H9 (cell line): ENCODE measurements at regions not wholly inside any gene's neighbourhood (a gene's known extent, or its start where the extent isn't known, plus 50 kb on each side); places are given as distances from the start of the nearest gene placed in this dataset.

Source experiments
- DNase-seq: peaks from one replicate; pipeline ENCODE4 v3.0.0-alpha.2; 2017
- H2AFZ ChIP-seq: one replicate; pipeline ENCODE4 v1.6.1; 2013; ENCODE audit warnings: mild to moderate bottlenecking, low read length, control low read depth, moderate library complexity
- H2AK5ac ChIP-seq: 2 replicates; pipeline ENCODE4 v1.6.1; 2013; ENCODE audit warnings: low read length, control low read depth, mixed read lengths; ENCODE audit not compliant: insufficient read length
- H2BK120ac ChIP-seq: one replicate; pipeline ENCODE4 v1.6.1; 2013; ENCODE audit warnings: low read depth, mild to moderate bottlenecking, low read length, control low read depth, inconsistent platforms; ENCODE audit not compliant: poor library complexity, severe bottlenecking
- H2BK12ac ChIP-seq: 2 replicates; pipeline ENCODE4 v1.6.1; 2013; ENCODE audit warnings: low read length, control low read depth, mixed read lengths, low read depth; ENCODE audit not compliant: insufficient read length
- H2BK15ac ChIP-seq: 2 replicates; pipeline ENCODE4 v1.6.1; 2013; ENCODE audit warnings: low read depth, low read length, control low read depth
- H2BK20ac ChIP-seq: one replicate; pipeline ENCODE4 v1.6.1; 2013; ENCODE audit warnings: low read depth, mild to moderate bottlenecking, low read length, control low read depth, inconsistent platforms; ENCODE audit not compliant: poor library complexity, severe bottlenecking
- H2BK5ac ChIP-seq: 2 replicates; pipeline ENCODE4 v1.6.1; 2013; ENCODE audit warnings: low read length, control low read depth, mixed read lengths; ENCODE audit not compliant: insufficient read length
- H3K14ac ChIP-seq: 2 replicates; pipeline ENCODE4 v1.6.1; 2013; ENCODE audit warnings: low read length, control low read depth; ENCODE audit not compliant: insufficient read depth
- H3K18ac ChIP-seq: 2 replicates; pipeline ENCODE4 v1.6.1; 2013; ENCODE audit warnings: low read depth, mild to moderate bottlenecking, mixed read lengths, low read length, control low read depth; ENCODE audit not compliant: insufficient read length
- H3K23ac ChIP-seq: 2 replicates; pipeline ENCODE4 v1.6.1; 2013; ENCODE audit warnings: low read length, control low read depth, mixed read lengths, low read depth; ENCODE audit not compliant: insufficient read length
- H3K23me2 ChIP-seq: 2 replicates; pipeline ENCODE4 v1.6.1; 2013; ENCODE audit warnings: low read depth, mild to moderate bottlenecking, mixed read lengths, low read length, control low read depth; ENCODE audit not compliant: insufficient read length, poor library complexity, severe bottlenecking
- H3K27ac ChIP-seq: 2 replicates; pipeline ENCODE4 v1.5.1; 2013; ENCODE audit warnings: low read length, control low read depth, mixed read lengths, low read depth; ENCODE audit not compliant: insufficient read length
- H3K27me3 ChIP-seq: 2 replicates; pipeline ENCODE4 v1.6.1; 2013; ENCODE audit warnings: low read length, control low read depth, inconsistent platforms; ENCODE audit not compliant: insufficient read depth
- H3K4ac ChIP-seq: 2 replicates; pipeline ENCODE4 v1.6.1; 2013; ENCODE audit warnings: low read depth, mild to moderate bottlenecking, control low read depth, inconsistent platforms, low read length, moderate library complexity
- H3K4me1 ChIP-seq: 2 replicates; pipeline ENCODE4 v1.6.1; 2013; ENCODE audit warnings: low read length, control low read depth, inconsistent platforms; ENCODE audit not compliant: insufficient read depth
- H3K4me2 ChIP-seq: 2 replicates; pipeline ENCODE4 v1.6.1; 2013; ENCODE audit warnings: low read length, control low read depth, mixed read lengths; ENCODE audit not compliant: insufficient read length, insufficient read depth
- H3K56ac ChIP-seq: 2 replicates; pipeline ENCODE4 v1.6.1; 2013; ENCODE audit warnings: low read depth, mild to moderate bottlenecking, mixed read lengths, low read length, control low read depth; ENCODE audit not compliant: insufficient read length
- H3K79me1 ChIP-seq: 2 replicates; pipeline ENCODE4 v1.6.1; 2013; ENCODE audit warnings: low read depth, mild to moderate bottlenecking, moderate library complexity, low read length, control low read depth, inconsistent platforms; ENCODE audit not compliant: insufficient read depth, poor library complexity, severe bottlenecking
- H3K79me2 ChIP-seq: 2 replicates; pipeline ENCODE4 v1.6.1; 2013; ENCODE audit warnings: low read length, control low read depth, inconsistent platforms; ENCODE audit not compliant: insufficient read depth
- H3K9ac ChIP-seq: 2 replicates; pipeline ENCODE4 v1.6.1; 2013; ENCODE audit warnings: low read length, control low read depth, mixed read lengths; ENCODE audit not compliant: insufficient read length; ENCODE audit errors: extremely low read depth
- H3K9me3 ChIP-seq: one replicate; pipeline ENCODE4 v1.6.1; 2013; ENCODE audit warnings: low read depth, low read length, inconsistent platforms; ENCODE audit not compliant: control insufficient read depth
- H3T11ph ChIP-seq: one replicate; pipeline ENCODE4 v1.6.1; 2013; ENCODE audit warnings: mild to moderate bottlenecking, low read length, control low read depth, inconsistent platforms
- H4K20me1 ChIP-seq: one replicate; pipeline ENCODE4 v1.6.1; 2013; ENCODE audit not compliant: control insufficient read depth, insufficient read length, insufficient read depth
- H4K5ac ChIP-seq: 2 replicates; pipeline ENCODE4 v1.6.1; 2013; ENCODE audit warnings: low read depth, mild to moderate bottlenecking, mixed read lengths, low read length, control low read depth; ENCODE audit not compliant: insufficient read length
- H4K8ac ChIP-seq: replicated peaks from 2 replicates; pipeline ENCODE4 v1.6.1; 2013; ENCODE audit warnings: low read length, control low read depth, mixed read lengths, low read depth; ENCODE audit not compliant: insufficient read length
- H4K91ac ChIP-seq: 2 replicates; pipeline ENCODE4 v1.6.1; 2013; ENCODE audit warnings: low read depth, mild to moderate bottlenecking, moderate library complexity, mixed read lengths, low read length, control low read depth; ENCODE audit not compliant: insufficient read length
- H3K27ac Mint-ChIP-seq, 3 experiments: 2 replicates in 2 of 3; 3 replicates in 1 of 3; pipeline ENCODE4 v1.8.0; 2020 to 2021; ENCODE audit warnings: mixed read lengths in 3 of 3, mild to moderate bottlenecking in 1 of 3, moderate library complexity in 1 of 3
- H3K27me3 Mint-ChIP-seq: 2 replicates; pipeline ENCODE4 v1.8.0; 2021; ENCODE audit warnings: low read depth, mild to moderate bottlenecking, moderate library complexity, mixed read lengths
- H3K36me3 Mint-ChIP-seq, 3 experiments: 2 replicates in 2 of 3; 3 replicates in 1 of 3; pipeline ENCODE4 v1.8.0; 2020 to 2021; ENCODE audit warnings: low read depth in 3 of 3, mixed read lengths in 3 of 3; ENCODE audit not compliant: insufficient read depth in 1 of 3
- H3K4me1 Mint-ChIP-seq, 2 experiments: 2 replicates each; pipeline ENCODE4 v1.8.0; 2020; ENCODE audit warnings: mixed read lengths in 2 of 2
- H3K4me3 Mint-ChIP-seq, 2 experiments: 2 replicates in 1 of 2; 3 replicates in 1 of 2; pipeline ENCODE4 v1.8.0; 2020 to 2021; ENCODE audit warnings: mild to moderate bottlenecking in 2 of 2, mixed read lengths in 2 of 2, moderate library complexity in 1 of 2
- H3K9me3 Mint-ChIP-seq, 2 experiments: 2 replicates in 1 of 2; 3 replicates in 1 of 2; pipeline ENCODE4 v1.8.0; 2020; ENCODE audit warnings: mild to moderate bottlenecking in 2 of 2, mixed read lengths in 2 of 2, moderate library complexity in 1 of 2
- CTCF ChIP-seq: fragments of 200-600 bp; sonication (generic); conservative IDR thresholded peaks from 3 replicates; pipeline ENCODE4 v1.8.0; 2021; ENCODE audit warnings: antibody characterized with exemption, mild to moderate bottlenecking
- WGBS: extraction: QIAGEN DNeasy Blood & Tissue Kit; methylation state at CpG from one replicate; pipeline ENCODE4 v1.1.7; 2013; ENCODE audit warnings: missing lambda C conversion rate, low lambda C conversion rate, mixed read lengths; ENCODE audit not compliant: insufficient read length; ENCODE audit errors: extremely low coverage; 5-methylcytosine and 5-hydroxymethylcytosine counted together

GRCh38 chr3:132265488-132265887, 51.7 kb upstream of the ACP3 start:
- H3K79me2 ChIP-seq = no peaks in the 10 kb centered on the region
- no peaks in the 10 kb centered on the region for H4K20me1 ChIP-seq
- no peak overlapping the region for H3K27ac ChIP-seq
- no peak overlapping the region for H4K8ac ChIP-seq
- H2BK20ac ChIP-seq = no peak overlapping the region
- H2BK120ac ChIP-seq = no peak overlapping the region
- TF ChIP-seq CTCF = no peak
- DNase-seq = no peak
- no peak overlapping the region for H3K27ac Mint-ChIP-seq
- H2BK15ac ChIP-seq = no peak overlapping the region
- no CpG with 5 or more reads among the region's 3 CpGs for WGBS
- no peak overlapping the region for H2AK5ac ChIP-seq
- no peak overlapping the region for H3K18ac ChIP-seq
- no peaks in the 10 kb centered on the region for H3K9me3 ChIP-seq
- no peak overlapping the region for H4K5ac ChIP-seq
- H3K4ac ChIP-seq = no peak overlapping the region
- no peak overlapping the region for H3T11ph ChIP-seq
- H4K91ac ChIP-seq = no peak overlapping the region
- H3K56ac ChIP-seq = no peak overlapping the region
- H3K23ac ChIP-seq = no peak overlapping the region
- H3K79me1 ChIP-seq = no peaks in the 10 kb centered on the region
- H2BK5ac ChIP-seq = no peak overlapping the region
- peaks cover 0 to 11% (median 0%) of the 10 kb centered on the region in 3 experiments; a peak in 4 of 7 replicates for H3K36me3 Mint-ChIP-seq
- peaks cover 3 to 8% of the 10 kb centered on the region in 2 experiments; a peak in 3 of 5 replicates for H3K9me3 Mint-ChIP-seq
- H3K9ac ChIP-seq = no peak overlapping the region
- H3K23me2 ChIP-seq = no peaks in the 10 kb centered on the region
- no peaks in the 10 kb centered on the region for H3K27me3 Mint-ChIP-seq
- H3K4me3 Mint-ChIP-seq = no peak overlapping the region
- no peak overlapping the region for H2BK12ac ChIP-seq
- peaks cover 18 to 25% of the 10 kb centered on the region in 2 experiments for H3K4me1 Mint-ChIP-seq
- no peaks in the 10 kb centered on the region; the same call in 1 of the 2 replicates for H3K4me1 ChIP-seq
- no peak overlapping the region for H2AFZ ChIP-seq
- H3K4me2 ChIP-seq = no peak overlapping the region
- no peak overlapping the region for H3K14ac ChIP-seq
- H3K27me3 ChIP-seq = no peaks in the 10 kb centered on the region
